GM23248 (cell line): ENCODE measurements at regions not wholly inside any gene's neighbourhood (a gene's known extent, or its start where the extent isn't known, plus 50 kb on each side); places are given as distances from the start of the nearest gene placed in this dataset.

Source experiments
- DNase-seq: peaks from one replicate; pipeline ENCODE4 v3.0.0-alpha.2; 2015
- H2AFZ ChIP-seq: fragments of 200-600 bp; sonication (generic); 2 replicates; pipeline ENCODE4 v1.6.1; 2016; ENCODE audit warnings: antibody characterized with exemption
- H3F3A ChIP-seq: fragments of 200-600 bp; sonication (generic); 2 replicates; pipeline ENCODE4 v1.6.1; 2016; ENCODE audit warnings: mild to moderate bottlenecking, antibody characterized with exemption, mixed run types; ENCODE audit not compliant: insufficient read depth
- H3K27ac ChIP-seq: fragments of 200-600 bp; sonication (generic); 2 replicates; pipeline ENCODE4 v1.5.1; 2016; ENCODE audit warnings: mild to moderate bottlenecking
- H3K27me3 ChIP-seq: fragments of 200-600 bp; sonication (generic); replicated peaks from 2 replicates; pipeline ENCODE4 v1.6.1; 2016; ENCODE audit warnings: mild to moderate bottlenecking; ENCODE audit not compliant: insufficient read depth
- H3K36me3 ChIP-seq: fragments of 200-600 bp; sonication (generic); 2 replicates; pipeline ENCODE4 v1.6.1; 2016; ENCODE audit warnings: low read depth, mild to moderate bottlenecking
- H3K4me1 ChIP-seq: fragments of 200-600 bp; sonication (generic); 2 replicates; pipeline ENCODE4 v1.6.1; 2016; ENCODE audit warnings: mild to moderate bottlenecking; ENCODE audit not compliant: insufficient read depth
- H3K4me2 ChIP-seq: fragments of 200-600 bp; sonication (generic); one replicate; pipeline ENCODE4 v1.6.1; 2016; ENCODE audit warnings: mild to moderate bottlenecking; ENCODE audit not compliant: unreplicated experiment
- H3K4me3 ChIP-seq: fragments of 200-600 bp; sonication (generic); 2 replicates; pipeline ENCODE4 v1.5.1; 2016; ENCODE audit warnings: mild to moderate bottlenecking
- H3K79me2 ChIP-seq: fragments of 200-600 bp; sonication (generic); 2 replicates; pipeline ENCODE4 v1.6.1; 2016; ENCODE audit warnings: mild to moderate bottlenecking; ENCODE audit not compliant: insufficient read depth
- H3K9ac ChIP-seq: fragments of 200-600 bp; sonication (generic); 2 replicates; pipeline ENCODE4 v1.6.1; 2016; ENCODE audit warnings: mild to moderate bottlenecking
- H3K9me2 ChIP-seq: fragments of 200-600 bp; sonication (generic); 2 replicates; pipeline ENCODE4 v1.6.1; 2016; ENCODE audit warnings: mixed run types, mild to moderate bottlenecking, moderate library complexity; ENCODE audit not compliant: insufficient read depth
- H3K9me3 ChIP-seq: fragments of 200-600 bp; sonication (generic); one replicate; pipeline ENCODE4 v1.6.1; 2017; ENCODE audit warnings: low read depth
- H4K20me1 ChIP-seq: fragments of 200-600 bp; sonication (generic); 2 replicates; pipeline ENCODE4 v1.6.0; 2016; ENCODE audit not compliant: insufficient read depth
- EZH2 ChIP-seq: fragments of 200-600 bp; sonication (generic); IDR thresholded peaks from 2 replicates; pipeline ENCODE4 v1.6.1; 2018; ENCODE audit warnings: antibody characterized with exemption, mild to moderate bottlenecking; ENCODE audit not compliant: insufficient read depth, poor library complexity, severe bottlenecking
- EZH2phosphoT487 ChIP-seq: fragments of 200-600 bp; sonication (generic); IDR thresholded peaks from 2 replicates; pipeline ENCODE4 v1.6.1; 2018; ENCODE audit warnings: antibody characterized with exemption, moderate library complexity, mild to moderate bottlenecking, low read depth; ENCODE audit not compliant: insufficient read depth
- WGBS, 2 experiments: methylation state at CpG; one replicate each; pipeline ENCODE4 v1.1.6; 2015 to 2017; ENCODE audit warnings: low lambda C conversion rate in 2 of 2, low coverage in 1 of 2; ENCODE audit errors: missing lambda C conversion rate in 2 of 2; 5-methylcytosine and 5-hydroxymethylcytosine counted together
- in situ Hi-C: fragments of 300-500 bp; cut with MboI; formaldehyde crosslinking; loops from 2 replicates; pipeline ENCODE4 v1.15.0; 2020

DNA sequence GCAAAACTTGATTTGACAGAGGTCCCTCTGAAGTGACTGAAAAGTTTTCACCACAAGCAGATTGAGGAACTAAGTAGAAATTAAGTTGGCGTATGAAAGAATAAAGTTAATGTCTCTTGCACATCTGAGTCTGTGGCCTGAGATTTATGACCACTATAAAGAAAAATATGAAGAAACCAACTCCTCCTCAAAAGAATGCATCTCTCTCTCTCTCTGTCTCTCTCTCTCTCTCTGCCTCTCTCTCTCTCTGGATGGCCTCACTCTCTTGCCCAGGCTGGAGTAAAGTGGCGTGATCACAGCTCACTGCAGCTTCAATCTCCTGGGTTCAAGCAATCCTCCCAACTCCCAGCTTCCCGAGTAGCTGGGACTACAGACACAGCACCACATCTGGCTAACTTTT, 55.2 kb downstream of the RPL22L1 start:
- no peaks in the 10 kb centered on the region for H3K27me3 ChIP-seq
- H4K20me1 ChIP-seq, result no peaks in the 10 kb centered on the region
- no peaks in the 10 kb centered on the region for H3K9me3 ChIP-seq
- 31 to 44% methylated on average over 2 to 3 of the region's 3 CpGs for WGBS, 2 experiments
- peaks cover 22% of the 10 kb centered on the region for H3K4me1 ChIP-seq
- no peak overlapping the region for H2AFZ ChIP-seq
- TF ChIP-seq EZH2 (no peak), EZH2phosphoT487 (no peak)
- H3K36me3 ChIP-seq, result no peaks in the 10 kb centered on the region
- peaks cover 21% of the 10 kb centered on the region for H3F3A ChIP-seq
- no peaks in the 10 kb centered on the region for H3K9me2 ChIP-seq
- H3K27ac ChIP-seq, result no peak overlapping the region
- no peak for DNase-seq
- no peak overlapping the region for H3K9ac ChIP-seq
- H3K4me2 ChIP-seq, result no peak overlapping the region
- H3K79me2 ChIP-seq, result no peaks in the 10 kb centered on the region
- in situ Hi-C loops, result loop anchor here (10.0 kb wide), 2 partner anchors 400 to 510 kb away; partner anchors contain the start of gene CLDN11
- no peak overlapping the region for H3K4me3 ChIP-seq

DNA sequence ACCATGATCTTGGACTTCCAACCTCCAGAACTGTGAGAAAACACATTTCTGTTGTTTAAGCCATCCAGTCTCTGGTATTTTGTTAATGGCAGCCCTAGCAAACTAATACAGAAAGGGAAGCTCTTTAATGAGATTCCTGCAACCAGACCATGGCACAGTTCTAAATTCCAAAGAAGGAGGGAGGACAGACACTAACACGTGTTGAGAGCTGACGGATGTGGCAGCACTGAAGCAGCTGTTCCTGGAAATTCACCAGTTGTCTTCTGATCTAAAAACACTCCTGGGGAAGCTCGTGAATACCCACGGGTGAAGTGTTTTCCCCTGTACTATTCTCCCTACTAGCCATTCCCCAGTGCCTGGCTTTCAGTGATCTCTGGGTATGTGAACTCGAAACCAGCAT, 56.7 kb downstream of the RPL22L1 start:
- Histone ChIP-seq H4K20me1 (no peaks in the 10 kb centered on the region), H2AFZ (peak overlapping the region; percentile 14; the same call in 1 of the 2 replicates), H3K79me2 (no peaks in the 10 kb centered on the region), H3K9ac (no peak overlapping the region), H3K4me3 (no peak overlapping the region), H3K27ac (no peak overlapping the region), H3F3A (peaks cover 36% of the 10 kb centered on the region), H3K36me3 (no peaks in the 10 kb centered on the region), H3K9me2 (no peaks in the 10 kb centered on the region), H3K9me3 (no peaks in the 10 kb centered on the region), H3K4me1 (peaks cover 38% of the 10 kb centered on the region), H3K4me2 (no peak overlapping the region), H3K27me3 (no peaks in the 10 kb centered on the region)
- 51 to 58% methylated on average over 5 of the region's 5 CpGs for WGBS, 2 experiments
- DNase-seq, result no peak
- in situ Hi-C loops, result loop anchor here (10.0 kb wide), 2 partner anchors 398 to 508 kb away; partner anchors contain the start of gene CLDN11
- no peak for TF ChIP-seq EZH2phosphoT487
- TF ChIP-seq EZH2, result no peak

- no peak overlapping the region for H3K4me3 ChIP-seq
- TF ChIP-seq EZH2 (no peak), EZH2phosphoT487 (no peak)
- H4K20me1 ChIP-seq, result no peaks in the 10 kb centered on the region
- H3K36me3 ChIP-seq, result no peaks in the 10 kb centered on the region
- H3K4me2 ChIP-seq, result peak overlapping the region; percentile 6
- no peaks in the 10 kb centered on the region for H3K79me2 ChIP-seq
- H3F3A ChIP-seq, result peaks cover 40% of the 10 kb centered on the region
- peak; percentile 78 for DNase-seq
- no peaks in the 10 kb centered on the region for H3K27me3 ChIP-seq
- H2AFZ ChIP-seq, result no peak overlapping the region
- 49 to 51% methylated on average over 8 of the region's 8 CpGs for WGBS, 2 experiments
- H3K9me3 ChIP-seq, result no peaks in the 10 kb centered on the region
- H3K4me1 ChIP-seq, result peaks cover 39% of the 10 kb centered on the region
- no peak overlapping the region for H3K27ac ChIP-seq
- no peak overlapping the region for H3K9ac ChIP-seq
- H3K9me2 ChIP-seq, result no peaks in the 10 kb centered on the region
- in situ Hi-C loops, result loop anchor here (10.0 kb wide), 2 partner anchors 397 to 507 kb away; partner anchors contain the start of gene CLDN11
Measured at GRCh38 chr3:170811928-170812591, 57.9 kb downstream of the RPL22L1 start.

GRCh38 chr3:170811515-170811914, 58.5 kb downstream of the RPL22L1 start:
- in situ Hi-C loops, result loop anchor here (10.0 kb wide), 2 partner anchors 397 to 507 kb away; partner anchors contain the start of gene CLDN11

More at GRCh38 chr3:170811515-170811914, 58.5 kb downstream of the RPL22L1 start:
- Histone ChIP-seq H4K20me1 (no peaks in the 10 kb centered on the region), H3K9ac (no peak overlapping the region), H3K4me2 (peak overlapping the region; percentile 6), H2AFZ (no peak overlapping the region), H3K9me3 (no peaks in the 10 kb centered on the region), H3K27ac (no peak overlapping the region), H3K9me2 (no peaks in the 10 kb centered on the region), H3K79me2 (no peaks in the 10 kb centered on the region), H3K27me3 (no peaks in the 10 kb centered on the region), H3K36me3 (no peaks in the 10 kb centered on the region), H3K4me1 (peaks cover 44% of the 10 kb centered on the region), H3F3A (peaks cover 40% of the 10 kb centered on the region), H3K4me3 (no peak overlapping the region)
- WGBS, 2 experiments, result 67 to 69% methylated on average over 5 of the region's 5 CpGs
- no peak for TF ChIP-seq EZH2
- TF ChIP-seq EZH2phosphoT487, result no peak
- DNase-seq, result peak; percentile 62
